Smooth muscle cell (in vitro differentiated cells): ENCODE measurements at regions not wholly inside any gene's neighbourhood (a gene's known extent, or its start where the extent isn't known, plus 50 kb on each side); places are given as distances from the start of the nearest gene placed in this dataset.

Source experiments
- DNase-seq: peaks from one replicate; lab custom pipeline; 2025; ENCODE audit not compliant: unreplicated experiment; lab: John Stamatoyannopoulos, UW
- H2AFZ ChIP-seq: fragments of 200-600 bp; sonication (generic); 2 replicates; pipeline ENCODE4 v1.6.0; 2016; ENCODE audit warnings: antibody characterized with exemption, low read depth, mild to moderate bottlenecking
- H3F3A ChIP-seq: fragments of 200-600 bp; sonication (generic); 2 replicates; pipeline ENCODE4 v1.6.0; 2017; ENCODE audit warnings: antibody characterized with exemption, low read depth
- H3K27ac ChIP-seq: fragments of 200-600 bp; sonication (generic); 2 replicates; pipeline ENCODE4 v1.5.1; 2016; ENCODE audit warnings: low read depth, mild to moderate bottlenecking
- H3K27me3 ChIP-seq: fragments of 200-600 bp; sonication (generic); 2 replicates; pipeline ENCODE4 v1.6.1; 2016; ENCODE audit warnings: low read depth, mild to moderate bottlenecking
- H3K36me3 ChIP-seq: fragments of 200-600 bp; sonication (generic); 2 replicates; pipeline ENCODE4 v1.5.1; 2016; ENCODE audit warnings: low read depth
- H3K4me1 ChIP-seq: fragments of 200-600 bp; sonication (generic); 2 replicates; pipeline ENCODE4 v1.5.1; 2016; ENCODE audit warnings: low read depth
- H3K4me2 ChIP-seq: fragments of 200-600 bp; sonication (generic); 2 replicates; pipeline ENCODE4 v1.6.0; 2016; ENCODE audit warnings: mild to moderate bottlenecking
- H3K4me3 ChIP-seq: fragments of 200-600 bp; sonication (generic); 2 replicates; pipeline ENCODE4 v1.5.1; 2016; ENCODE audit warnings: mild to moderate bottlenecking
- H3K79me2 ChIP-seq: fragments of 200-600 bp; sonication (generic); 2 replicates; pipeline ENCODE4 v1.6.0; 2016; ENCODE audit warnings: low read depth, mild to moderate bottlenecking
- H3K9ac ChIP-seq: fragments of 200-600 bp; sonication (generic); 2 replicates; pipeline ENCODE4 v1.6.0; 2016; ENCODE audit warnings: low read depth
- H3K9me3 ChIP-seq: fragments of 200-600 bp; sonication (generic); replicated peaks from 2 replicates; pipeline ENCODE4 v1.5.1; 2016; ENCODE audit warnings: low read depth
- H4K20me1 ChIP-seq: fragments of 200-600 bp; sonication (generic); 2 replicates; pipeline ENCODE4 v1.6.0; 2016; ENCODE audit warnings: low read depth
- CTCF ChIP-seq: fragments of 200-600 bp; sonication (generic); IDR thresholded peaks from 2 replicates; pipeline ENCODE4 v1.5.1; 2017; ENCODE audit warnings: borderline replicate concordance, mild to moderate bottlenecking, antibody characterized with exemption; ENCODE audit not compliant: insufficient read depth, poor library complexity, severe bottlenecking
- WGBS: methylation state at CpG from one replicate; pipeline ENCODE4 v1.1.7; 2016; ENCODE audit warnings: low lambda C conversion rate; 5-methylcytosine and 5-hydroxymethylcytosine counted together

- H3K4me2 ChIP-seq, result no peak overlapping the region
- H3K9ac ChIP-seq, result no peak overlapping the region
- DNase-seq, result no peak
- H2AFZ ChIP-seq, result no peak overlapping the region
- no peak for TF ChIP-seq CTCF
- no peaks in the 10 kb centered on the region for H3K36me3 ChIP-seq
- no peaks in the 10 kb centered on the region for H4K20me1 ChIP-seq
- peaks cover 5% of the 10 kb centered on the region for H3K27me3 ChIP-seq
- H3K4me3 ChIP-seq, result no peak overlapping the region
- 91% methylated on average over 1 of the region's 1 CpG for WGBS
- H3K79me2 ChIP-seq, result no peaks in the 10 kb centered on the region
- no peak overlapping the region for H3K27ac ChIP-seq
- H3K9me3 ChIP-seq, result no peaks in the 10 kb centered on the region
- H3F3A ChIP-seq, result no peaks in the 10 kb centered on the region
- H3K4me1 ChIP-seq, result no peaks in the 10 kb centered on the region
Observed at GRCh38 chr20:52828199-52828598, 144.0 kb upstream of the TSHZ2 start.

- TF ChIP-seq CTCF, result no peak
- no peaks in the 10 kb centered on the region for H3K79me2 ChIP-seq
- WGBS, result 93% methylated on average over 3 of the region's 3 CpGs
Observed at GRCh38 chr20:52826722-52827121, 145.4 kb upstream of the TSHZ2 start.

GRCh38 chr20:52826321-52826720 lies 145.8 kb upstream of the TSHZ2 start:
- 72% methylated on average over 1 of the region's 1 CpG for WGBS
- Histone ChIP-seq H3F3A (no peaks in the 10 kb centered on the region), H3K4me1 (no peaks in the 10 kb centered on the region), H3K27ac (no peak overlapping the region), H2AFZ (no peak overlapping the region), H4K20me1 (no peaks in the 10 kb centered on the region), H3K9me3 (no peaks in the 10 kb centered on the region), H3K4me2 (no peak overlapping the region), H3K4me3 (no peak overlapping the region), H3K27me3 (peaks cover 12% of the 10 kb centered on the region), H3K36me3 (no peaks in the 10 kb centered on the region), H3K79me2 (no peaks in the 10 kb centered on the region), H3K9ac (no peak overlapping the region)
- TF ChIP-seq CTCF, result no peak
- no peak for DNase-seq

More at GRCh38 chr20:52826722-52827121, 145.4 kb upstream of the TSHZ2 start:
- Histone ChIP-seq H3K4me2 (no peak overlapping the region), H3K36me3 (no peaks in the 10 kb centered on the region), H3K4me3 (no peak overlapping the region), H3K27me3 (peaks cover 12% of the 10 kb centered on the region), H3K4me1 (no peaks in the 10 kb centered on the region), H2AFZ (no peak overlapping the region), H3F3A (no peaks in the 10 kb centered on the region), H3K27ac (no peak overlapping the region), H3K9me3 (no peaks in the 10 kb centered on the region), H4K20me1 (no peaks in the 10 kb centered on the region), H3K9ac (no peak overlapping the region)
- DNase-seq, result no peak

- H3K9me3 ChIP-seq, result no peaks in the 10 kb centered on the region
- no peak for DNase-seq
- no peaks in the 10 kb centered on the region for H3F3A ChIP-seq
- H3K4me1 ChIP-seq, result no peaks in the 10 kb centered on the region
- no peak overlapping the region for H3K9ac ChIP-seq
- H3K36me3 ChIP-seq, result no peaks in the 10 kb centered on the region
- H3K27me3 ChIP-seq, result peaks cover 12% of the 10 kb centered on the region
- 87% methylated on average over 13 of the region's 13 CpGs for WGBS
- H4K20me1 ChIP-seq, result no peaks in the 10 kb centered on the region
- H2AFZ ChIP-seq, result no peak overlapping the region
- H3K27ac ChIP-seq, result no peak overlapping the region
- TF ChIP-seq CTCF, result no peak
- H3K4me3 ChIP-seq, result no peak overlapping the region
- H3K4me2 ChIP-seq, result no peak overlapping the region
- H3K79me2 ChIP-seq, result no peaks in the 10 kb centered on the region
Observed at GRCh38 chr20:52824494-52825216, 147.5 kb upstream of the TSHZ2 start.
